Activated CD4-positive, CD25-positive, alpha-beta regulatory T cell treated with anti-CD3 and anti-CD28 coated beads, Interleukin-2, amount 50 U/mL, for 24 hours (primary cell): ENCODE measurements at regions not wholly inside any gene's neighbourhood (a gene's known extent, or its start where the extent isn't known, plus 50 kb on each side); places are given as distances from the start of the nearest gene placed in this dataset.

Source experiments
- ATAC-seq, 2 donors: fragments of 150-1000 bp; cut with Tn5 transposase; one replicate each; pipeline ENCODE4 v1.10.0; 2021; ENCODE audit warnings: mild to moderate bottlenecking in 1 of 2, moderate library complexity in 1 of 2

GRCh38 chr10:121036431-121036830 is 185.3 kb downstream of the WDR11 start:
- ATAC-seq = no peak

DNA sequence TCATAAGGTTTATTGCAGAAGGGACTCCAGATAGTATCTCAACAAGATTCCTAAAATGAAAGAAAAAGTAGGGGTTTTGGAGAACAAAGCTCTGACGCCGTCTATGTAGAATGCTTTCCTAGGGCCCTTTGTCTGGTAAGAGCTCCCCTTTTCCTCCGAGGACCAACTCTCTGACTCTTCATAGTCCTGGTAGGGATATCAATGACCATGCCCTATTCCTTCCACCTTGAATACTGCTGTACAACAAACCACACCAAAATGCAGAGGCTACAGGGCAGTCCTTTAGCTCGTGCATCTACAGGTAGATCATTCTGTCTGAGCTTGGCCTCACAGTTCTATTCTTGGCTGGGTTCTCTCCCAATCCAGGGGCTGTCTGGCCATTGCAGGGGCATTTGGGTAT is 190.3 kb downstream of the WDR11 start:
- ATAC-seq = no peak

GRCh38 chr10:121041906-121042305 is 190.7 kb downstream of the WDR11 start:
- no peak for ATAC-seq

DNA sequence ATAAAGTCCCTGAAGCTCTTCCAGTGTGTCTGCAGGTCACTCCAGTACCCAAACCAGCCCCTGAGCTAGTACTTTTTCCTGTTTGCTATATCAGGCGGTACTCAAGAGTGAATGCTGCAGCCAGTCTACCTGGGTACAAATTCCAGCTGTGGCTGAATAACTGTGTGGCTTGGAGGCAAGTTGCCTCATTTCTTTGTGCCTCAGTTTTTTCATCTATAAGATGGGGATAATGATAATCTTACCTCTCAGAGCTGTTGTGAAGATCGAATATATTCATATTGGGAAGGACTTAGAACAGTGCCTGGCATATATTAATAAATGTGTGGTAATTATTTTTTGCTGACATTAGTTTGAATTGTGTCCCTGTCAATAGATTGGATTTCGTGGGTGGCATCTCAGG is 191.2 kb downstream of the WDR11 start:
- ATAC-seq = no peak

DNA sequence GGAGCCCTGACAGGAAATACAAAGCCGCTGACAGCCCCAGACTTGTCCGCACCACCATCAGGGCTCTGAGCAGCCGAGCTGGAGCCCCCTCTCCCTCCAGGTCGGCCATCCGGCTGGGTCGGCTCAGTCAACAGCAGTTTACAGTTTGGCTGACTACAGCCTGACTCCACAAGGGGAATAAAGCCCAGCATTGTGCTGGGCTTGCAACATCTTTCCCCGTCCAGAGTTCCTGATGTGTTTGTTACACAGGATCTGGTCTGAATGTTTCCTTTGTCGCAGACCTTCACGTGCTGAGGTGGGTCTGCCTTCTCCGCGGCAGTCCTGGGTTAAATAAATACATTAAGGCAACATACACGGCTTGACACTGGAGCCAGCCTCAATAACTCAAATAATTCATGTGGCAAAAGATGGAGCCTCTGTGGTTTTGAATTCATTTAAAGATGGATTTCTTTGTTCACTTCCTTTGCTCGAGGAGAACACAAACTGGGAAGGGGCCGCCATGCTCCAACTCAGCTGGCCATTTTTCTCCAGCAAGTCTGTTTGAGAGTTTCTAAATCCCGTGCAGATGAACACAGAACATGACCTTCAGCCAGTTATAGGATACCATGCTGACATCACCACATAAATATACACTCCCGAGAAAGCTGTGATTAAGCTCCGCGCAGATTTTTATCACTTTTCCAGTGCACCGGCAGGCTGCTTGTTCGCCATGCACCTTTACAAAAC is 192.1 kb downstream of the WDR11 start:
- ATAC-seq = no peak

DNA sequence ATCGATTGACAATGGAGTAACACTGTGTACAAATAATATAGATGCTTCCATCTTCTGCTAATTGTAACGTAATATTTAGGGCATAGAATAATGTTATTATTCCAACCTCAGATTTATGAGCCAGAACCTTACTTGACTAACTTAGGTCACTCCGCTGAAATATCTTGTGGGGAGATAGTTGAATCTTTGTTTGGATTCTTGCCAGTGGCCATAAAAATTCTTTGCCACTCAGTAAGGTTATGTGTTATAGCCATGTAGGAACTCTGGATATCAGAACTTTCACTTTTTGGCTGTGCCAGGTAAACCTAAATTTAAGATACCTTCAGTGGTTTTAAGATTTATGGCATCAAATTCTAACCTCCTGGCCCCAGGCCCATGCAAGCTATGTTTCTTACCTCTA is 197.6 kb downstream of the WDR11 start:
- ATAC-seq = no peak

DNA sequence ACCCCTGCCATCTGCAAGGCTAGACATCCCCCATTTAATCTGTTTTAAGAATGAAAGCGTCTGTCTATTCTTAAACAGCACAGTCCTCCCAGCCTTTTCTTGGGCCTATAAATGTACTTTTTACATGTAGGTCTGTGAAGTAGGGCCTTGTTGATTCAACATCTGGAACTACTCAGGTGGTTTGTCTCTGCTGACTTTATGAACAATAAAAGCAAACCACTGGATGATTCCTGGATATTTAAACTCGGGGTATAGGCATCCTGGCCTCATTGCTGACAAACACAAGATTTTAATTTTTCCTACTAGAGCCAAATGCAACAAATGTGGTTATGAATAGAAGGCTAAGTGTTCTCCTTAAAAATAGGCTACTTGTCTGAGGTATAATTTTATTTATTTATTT is 198.3 kb downstream of the WDR11 start:
- ATAC-seq = no peak

DNA sequence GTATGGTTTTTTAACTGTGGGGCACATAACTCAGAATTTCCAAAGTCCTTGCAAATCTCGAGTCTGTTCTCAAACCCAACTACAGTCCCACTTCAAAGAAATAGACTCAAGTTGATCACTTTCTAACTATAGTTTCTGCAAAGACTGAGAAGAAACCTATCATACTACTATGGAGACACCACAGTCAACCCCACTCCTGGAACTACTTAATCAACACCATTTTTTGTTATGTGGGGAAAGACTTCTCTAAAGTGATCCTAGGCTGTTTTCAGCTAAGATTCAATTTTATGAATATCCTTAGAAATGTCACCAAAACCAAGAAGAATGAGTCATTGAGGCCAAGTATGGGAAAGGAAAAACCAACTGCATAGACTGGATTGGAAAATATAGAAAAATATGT is 198.8 kb downstream of the WDR11 start:
- no peak for ATAC-seq

DNA sequence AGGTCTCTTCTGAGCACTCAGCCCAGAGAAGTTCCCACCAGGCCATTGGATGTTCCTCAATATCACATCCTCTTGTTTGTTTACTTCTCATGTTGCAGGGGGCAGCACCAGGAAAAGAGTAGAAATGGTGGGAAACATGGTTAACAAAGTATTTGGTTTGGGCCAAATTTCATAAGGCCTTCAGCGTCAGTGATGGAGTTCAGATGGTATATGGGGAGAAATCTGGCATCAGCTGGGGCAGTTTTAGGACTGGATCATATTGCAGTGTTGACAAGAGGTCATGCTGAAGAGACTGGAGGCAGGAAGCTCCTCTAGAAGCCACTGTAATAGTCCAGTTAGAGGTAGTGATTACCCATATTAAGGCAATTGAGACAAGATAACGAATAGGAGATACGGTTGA is 200.0 kb downstream of the WDR11 start:
- ATAC-seq = no peak

DNA sequence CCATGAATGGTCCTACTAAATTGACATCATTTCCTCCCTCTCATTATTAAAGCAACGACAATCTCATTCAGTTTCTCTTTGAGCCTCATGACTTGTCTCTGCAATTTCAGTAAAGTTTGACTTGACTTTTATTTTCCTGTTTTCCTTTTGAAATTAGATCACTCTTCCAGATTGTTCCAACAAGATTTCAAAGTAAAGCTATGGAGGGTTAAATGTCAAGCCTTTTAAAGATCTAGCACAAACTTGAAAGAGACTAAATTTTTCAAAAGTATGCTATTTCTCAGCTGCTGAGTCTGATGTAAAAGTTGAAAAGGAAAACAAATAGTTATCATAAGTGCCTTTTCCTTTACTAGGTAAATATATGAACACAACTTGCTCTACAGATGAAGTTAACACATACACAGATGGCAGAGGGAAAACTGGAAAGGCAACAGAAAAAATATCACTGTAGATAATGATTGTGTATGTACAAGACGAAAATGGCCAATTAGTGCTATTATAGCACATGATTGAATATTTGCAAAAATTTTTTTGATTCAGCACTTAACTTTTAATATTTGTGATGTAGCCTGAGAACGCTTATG is 200.6 kb downstream of the WDR11 start:
- no peak for ATAC-seq

GRCh38 chr10:121053151-121053550 is 202.0 kb downstream of the WDR11 start:
- ATAC-seq = no peak

DNA sequence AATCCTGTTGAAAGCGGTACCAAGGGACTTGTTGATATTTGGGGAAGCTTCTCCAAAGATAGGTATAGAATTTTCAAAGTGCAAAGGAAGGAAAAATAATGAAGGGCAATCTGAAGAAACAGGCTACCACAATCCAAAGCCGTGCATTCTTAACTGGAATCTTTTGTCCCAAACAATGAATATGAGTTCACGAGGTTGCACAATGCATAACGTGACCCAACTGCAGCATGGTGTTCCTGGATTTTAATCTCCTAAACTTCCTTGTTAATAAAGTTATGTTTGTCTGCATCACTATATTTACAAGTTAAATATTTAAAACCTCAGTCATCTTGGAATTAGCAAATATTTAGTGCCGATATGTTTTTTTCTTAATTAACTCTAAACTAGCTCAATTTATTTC is 203.7 kb downstream of the WDR11 start:
- no peak for ATAC-seq

DNA sequence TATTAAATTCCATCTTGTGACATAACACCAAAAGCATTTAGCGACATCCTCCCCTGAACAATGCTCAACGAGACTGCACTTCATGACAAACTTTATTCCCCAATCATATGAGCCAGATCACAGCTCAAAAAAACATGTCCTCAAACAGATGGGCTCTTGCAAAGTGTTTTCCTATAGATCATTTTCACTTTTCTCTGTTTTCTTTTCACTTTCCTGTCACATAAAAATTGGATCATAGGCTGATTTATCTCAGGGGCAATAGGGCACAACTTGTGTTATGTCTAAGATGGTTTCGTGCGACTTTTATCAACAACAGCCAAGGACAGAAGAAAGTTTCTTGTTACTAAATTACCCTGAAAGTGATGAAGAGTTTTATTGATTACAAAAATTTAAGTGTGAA is 206.1 kb downstream of the WDR11 start:
- no peak for ATAC-seq

DNA sequence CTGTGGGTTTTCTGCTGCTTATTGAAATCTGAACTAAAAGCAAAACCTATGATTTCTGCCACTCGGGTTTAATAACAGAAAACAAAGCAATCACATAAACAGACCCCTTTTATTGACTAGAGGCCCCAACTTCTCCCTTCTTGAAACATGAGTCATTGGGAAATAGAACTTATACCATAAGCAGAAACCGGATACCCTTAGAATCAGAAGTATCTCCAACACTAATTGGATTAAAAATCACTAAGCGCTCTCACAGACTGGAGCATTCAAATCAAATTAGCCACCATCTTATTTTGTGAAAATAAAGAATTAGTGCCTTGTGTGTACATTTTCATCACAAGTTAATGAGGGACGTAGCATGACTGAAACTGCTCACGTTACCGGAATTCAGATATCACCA is 206.9 kb downstream of the WDR11 start:
- no peak for ATAC-seq

GRCh38 chr10:121059351-121059750 is 208.2 kb downstream of the WDR11 start:
- ATAC-seq = no peak

DNA sequence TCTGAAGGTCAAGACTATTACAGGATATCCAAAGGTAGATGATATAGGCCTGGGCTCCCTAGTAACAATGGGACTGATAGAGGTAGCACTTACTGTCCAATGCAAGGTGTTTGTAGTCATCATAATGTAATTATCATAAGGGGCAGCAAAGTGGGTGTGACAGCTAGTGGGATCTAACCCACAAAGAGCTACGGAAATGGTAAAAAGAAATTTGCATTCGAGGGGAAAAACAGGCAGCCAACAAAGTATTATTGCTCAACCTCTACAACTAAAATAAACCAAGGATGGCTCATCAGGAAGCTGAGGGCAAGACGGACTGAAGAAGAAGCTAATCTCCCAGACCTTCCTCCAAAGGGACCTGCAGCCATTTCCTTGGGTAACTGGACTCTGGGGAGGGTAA is 211.0 kb downstream of the WDR11 start:
- ATAC-seq = no peak

GRCh38 chr10:121063744-121064143 is 212.6 kb downstream of the WDR11 start:
- ATAC-seq = no peak

- no peak for ATAC-seq
Observed at GRCh38 chr10:121064491-121064890, 213.3 kb downstream of the WDR11 start.

- ATAC-seq = no peak
Observed at GRCh38 chr10:121065330-121065729, 214.2 kb downstream of the WDR11 start.

DNA sequence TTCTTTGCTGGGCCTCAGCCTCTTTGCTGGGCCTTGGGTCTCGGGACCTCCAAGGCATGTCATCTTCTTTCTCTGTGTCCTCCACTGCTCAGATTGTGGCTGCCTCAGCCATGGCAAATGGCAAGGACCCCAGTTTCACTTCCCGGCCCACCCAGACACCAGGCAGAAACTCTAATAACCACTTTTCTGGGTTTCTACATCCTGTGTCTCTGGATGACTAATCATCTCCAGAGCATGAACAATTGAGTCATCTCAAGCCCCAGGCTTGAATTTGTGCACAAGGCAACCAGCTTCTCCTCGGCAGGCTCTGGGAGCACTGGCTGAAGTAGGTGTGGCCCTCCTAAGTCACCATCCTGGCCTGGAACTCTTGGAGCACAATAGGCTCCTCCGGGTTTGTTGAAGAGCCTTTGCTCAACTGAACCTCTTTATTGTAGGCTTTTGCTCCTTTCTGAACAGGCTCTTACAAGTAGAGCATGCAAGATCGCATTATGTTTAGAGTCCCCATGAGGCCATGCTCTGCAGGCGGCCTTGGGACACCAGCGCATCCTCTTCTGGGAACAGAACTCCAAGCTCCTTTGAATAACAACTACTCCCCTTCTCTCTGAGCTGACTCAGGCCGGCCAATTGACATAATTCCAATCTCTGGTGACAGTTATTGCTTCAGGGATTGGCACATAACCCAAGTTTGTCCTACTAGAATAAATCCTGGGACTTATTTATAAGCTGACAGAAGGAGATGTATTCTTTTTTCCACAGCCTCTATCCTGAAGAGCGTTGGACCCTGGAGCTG is 218.1 kb downstream of the WDR11 start:
- ATAC-seq = no peak

- no peak for ATAC-seq
Observed at GRCh38 chr10:121070275-121071070, 219.3 kb downstream of the WDR11 start.

GRCh38 chr10:121071901-121072300 is 220.7 kb downstream of the WDR11 start:
- no peak for ATAC-seq

DNA sequence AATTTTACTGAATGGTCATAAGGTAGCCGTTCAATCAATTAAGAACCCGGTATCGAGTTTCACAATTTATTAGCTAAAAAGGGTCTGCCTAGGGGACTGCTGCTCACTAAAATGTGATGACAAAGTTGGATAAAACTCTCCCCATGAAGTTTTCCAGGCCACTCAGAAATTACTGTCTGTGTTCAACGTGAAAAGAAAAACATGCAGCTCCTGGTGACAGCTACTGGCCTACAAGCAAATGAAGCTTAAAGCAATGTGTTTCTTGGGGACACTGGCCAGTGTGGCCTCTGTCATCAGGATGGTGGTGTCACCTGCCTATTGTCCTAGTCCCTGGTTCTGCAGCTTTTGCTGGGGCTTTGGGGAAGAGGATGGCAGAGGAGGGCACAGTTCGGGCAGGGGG is 222.6 kb downstream of the WDR11 start:
- ATAC-seq = no peak
